KMS-11 (cell line): ENCODE measurements at regions not wholly inside any gene's neighbourhood (a gene's known extent, or its start where the extent isn't known, plus 50 kb on each side); places are given as distances from the start of the nearest gene placed in this dataset.

ENCODE experiments used
- H2AFZ ChIP-seq: fragments of 200-600 bp; sonication (generic); 2 replicates; pipeline ENCODE4 v1.6.1; 2016; ENCODE audit warnings: antibody characterized with exemption, mixed run types, low read depth
- H3K27ac ChIP-seq: fragments of 200-600 bp; sonication (generic); 2 replicates; pipeline ENCODE4 v1.6.1; 2016; ENCODE audit warnings: mild to moderate bottlenecking, mixed run types
- H3K27me3 ChIP-seq: fragments of 200-600 bp; sonication (generic); 2 replicates; pipeline ENCODE4 v1.6.1; 2017; ENCODE audit warnings: mild to moderate bottlenecking, low read depth, mixed run types, moderate library complexity; ENCODE audit not compliant: insufficient read depth
- H3K36me3 ChIP-seq: fragments of 200-600 bp; sonication (generic); 2 replicates; pipeline ENCODE4 v1.6.1; 2017; ENCODE audit warnings: mild to moderate bottlenecking, mixed run types; ENCODE audit not compliant: insufficient read depth
- H3K4me1 ChIP-seq: fragments of 200-600 bp; sonication (generic); 2 replicates; pipeline ENCODE4 v1.6.1; 2016; ENCODE audit warnings: mild to moderate bottlenecking, low read depth, mixed run types; ENCODE audit not compliant: poor library complexity, severe bottlenecking
- H3K4me2 ChIP-seq: fragments of 200-600 bp; sonication (generic); 2 replicates; pipeline ENCODE4 v1.7.0; 2016; ENCODE audit warnings: mild to moderate bottlenecking, mixed run types
- H3K4me3 ChIP-seq: fragments of 200-600 bp; sonication (generic); IDR thresholded peaks from 2 replicates; pipeline ENCODE4 v1.6.1; 2017; ENCODE audit warnings: low read depth, low read length, mixed read lengths; ENCODE audit not compliant: insufficient read depth
- H3K79me2 ChIP-seq: fragments of 200-600 bp; sonication (generic); 2 replicates; pipeline ENCODE4 v1.6.1; 2016; ENCODE audit warnings: low read depth, mixed run types; ENCODE audit not compliant: insufficient read depth
- H3K9ac ChIP-seq: fragments of 200-600 bp; sonication (generic); 2 replicates; pipeline ENCODE4 v1.6.1; 2016; ENCODE audit warnings: mild to moderate bottlenecking, mixed run types
- H4K20me1 ChIP-seq: fragments of 200-600 bp; sonication (generic); 2 replicates; pipeline ENCODE4 v1.6.1; 2016; ENCODE audit warnings: mild to moderate bottlenecking, mixed run types; ENCODE audit not compliant: insufficient read depth
- CTCF ChIP-seq: fragments of 200-600 bp; sonication (generic); conservative IDR thresholded peaks from 2 replicates; pipeline ENCODE4 v1.6.1; 2017; ENCODE audit warnings: low read depth, mild to moderate bottlenecking, antibody characterized with exemption, low read length, moderate library complexity, mixed read lengths

- no peak overlapping the region for H3K9ac ChIP-seq
- H3K4me3 ChIP-seq = no peak overlapping the region
- no peak overlapping the region for H2AFZ ChIP-seq
- no peak for TF ChIP-seq CTCF
- no peaks in the 10 kb centered on the region for H3K36me3 ChIP-seq
- peaks cover 6% of the 10 kb centered on the region for H3K4me1 ChIP-seq
- H4K20me1 ChIP-seq = no peaks in the 10 kb centered on the region
- no peak overlapping the region for H3K27ac ChIP-seq
- H3K27me3 ChIP-seq = no peaks in the 10 kb centered on the region
- H3K4me2 ChIP-seq = no peak overlapping the region
- no peaks in the 10 kb centered on the region for H3K79me2 ChIP-seq
Observed at GRCh38 chr14:37968664-37969240, 239.0 kb upstream of the SSTR1 start.

GRCh38 chr14:37969511-37969979 lies 238.2 kb upstream of the SSTR1 start:
- Histone ChIP-seq H3K27ac (no peak overlapping the region), H2AFZ (no peak overlapping the region), H4K20me1 (no peaks in the 10 kb centered on the region), H3K36me3 (no peaks in the 10 kb centered on the region), H3K27me3 (no peaks in the 10 kb centered on the region), H3K4me1 (peaks cover 6% of the 10 kb centered on the region), H3K4me3 (no peak overlapping the region), H3K4me2 (no peak overlapping the region), H3K79me2 (no peaks in the 10 kb centered on the region), H3K9ac (no peak overlapping the region)
- no peak for TF ChIP-seq CTCF

GRCh38 chr14:37970696-37971095 lies 237.0 kb upstream of the SSTR1 start:
- TF ChIP-seq CTCF = no peak
- H3K27ac ChIP-seq = no peak overlapping the region
- no peaks in the 10 kb centered on the region for H3K79me2 ChIP-seq
- H3K36me3 ChIP-seq = no peaks in the 10 kb centered on the region
- H3K27me3 ChIP-seq = no peaks in the 10 kb centered on the region
- no peak overlapping the region for H3K4me3 ChIP-seq
- H2AFZ ChIP-seq = no peak overlapping the region
- H3K9ac ChIP-seq = no peak overlapping the region
- H3K4me2 ChIP-seq = no peak overlapping the region
- H4K20me1 ChIP-seq = no peaks in the 10 kb centered on the region
- peaks cover 6% of the 10 kb centered on the region for H3K4me1 ChIP-seq

GRCh38 chr14:37972941-37973887 lies 234.5 kb upstream of the SSTR1 start:
- Histone ChIP-seq H3K4me1 (peaks cover 6% of the 10 kb centered on the region), H3K36me3 (no peaks in the 10 kb centered on the region), H3K4me3 (no peak overlapping the region), H4K20me1 (no peaks in the 10 kb centered on the region), H3K27me3 (no peaks in the 10 kb centered on the region), H3K79me2 (no peaks in the 10 kb centered on the region), H3K9ac (no peak overlapping the region), H3K27ac (no peak overlapping the region), H2AFZ (no peak overlapping the region), H3K4me2 (no peak overlapping the region)
- no peak for TF ChIP-seq CTCF
